B cell (primary cell): ENCODE measurements at regions not wholly inside any gene's neighbourhood (a gene's known extent, or its start where the extent isn't known, plus 50 kb on each side); places are given as distances from the start of the nearest gene placed in this dataset.

Experiments used
- EZH2 ChIP-seq: IDR thresholded peaks from 2 replicates; pipeline ENCODE4 v1.6.1; 2012; ENCODE audit warnings: borderline replicate concordance, low read depth, mild to moderate bottlenecking, moderate library complexity, low read length; ENCODE audit not compliant: insufficient read depth, poor library complexity, severe bottlenecking
- TF ChIP-seq, protein P1 (sequence below): fragments of 200-600 bp; IDR thresholded peaks from one replicate; pipeline ENCODE4 v1.8.0; 2022; ENCODE audit warnings: antibody characterized with exemption, mild to moderate bottlenecking

DNA sequence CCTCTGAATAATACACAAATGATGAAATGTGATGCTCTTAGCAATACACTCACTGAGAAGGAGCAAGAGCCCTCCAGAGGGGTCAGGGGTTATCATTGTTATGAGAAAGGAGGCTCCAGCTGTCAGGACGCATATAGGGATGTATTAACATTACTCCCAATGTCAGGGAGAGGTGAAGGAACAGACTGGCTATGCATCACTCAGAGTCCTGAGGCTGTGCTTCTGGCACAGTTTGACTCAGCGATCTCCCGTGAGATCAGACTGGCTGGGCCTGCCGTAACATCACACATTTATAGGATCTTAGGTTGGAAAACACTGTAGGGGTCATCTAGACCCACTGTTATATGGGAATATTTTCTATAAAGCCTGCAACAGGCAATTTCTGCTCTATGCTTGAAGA, 226.5 kb upstream of the GLRA1 start:
- TF ChIP-seq, protein P1, sequence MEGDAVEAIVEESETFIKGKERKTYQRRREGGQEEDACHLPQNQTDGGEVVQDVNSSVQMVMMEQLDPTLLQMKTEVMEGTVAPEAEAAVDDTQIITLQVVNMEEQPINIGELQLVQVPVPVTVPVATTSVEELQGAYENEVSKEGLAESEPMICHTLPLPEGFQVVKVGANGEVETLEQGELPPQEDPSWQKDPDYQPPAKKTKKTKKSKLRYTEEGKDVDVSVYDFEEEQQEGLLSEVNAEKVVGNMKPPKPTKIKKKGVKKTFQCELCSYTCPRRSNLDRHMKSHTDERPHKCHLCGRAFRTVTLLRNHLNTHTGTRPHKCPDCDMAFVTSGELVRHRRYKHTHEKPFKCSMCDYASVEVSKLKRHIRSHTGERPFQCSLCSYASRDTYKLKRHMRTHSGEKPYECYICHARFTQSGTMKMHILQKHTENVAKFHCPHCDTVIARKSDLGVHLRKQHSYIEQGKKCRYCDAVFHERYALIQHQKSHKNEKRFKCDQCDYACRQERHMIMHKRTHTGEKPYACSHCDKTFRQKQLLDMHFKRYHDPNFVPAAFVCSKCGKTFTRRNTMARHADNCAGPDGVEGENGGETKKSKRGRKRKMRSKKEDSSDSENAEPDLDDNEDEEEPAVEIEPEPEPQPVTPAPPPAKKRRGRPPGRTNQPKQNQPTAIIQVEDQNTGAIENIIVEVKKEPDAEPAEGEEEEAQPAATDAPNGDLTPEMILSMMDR: no peak
- TF ChIP-seq EZH2: no peak
